PC-9 (cell line): ENCODE measurements at regions not wholly inside any gene's neighbourhood (a gene's known extent, or its start where the extent isn't known, plus 50 kb on each side); places are given as distances from the start of the nearest gene placed in this dataset.

ENCODE experiments used
- BruUV-seq: library from RNA; stranded (reverse); fragments of 400-500 nt; replicated peaks from 2 replicates; lab custom pipeline; 2021; lab: Mats Ljungman, UMichigan
- CTCF ChIA-PET: fragments of 300-600 bp; sonication (Branson Sonifier 250); formaldehyde crosslinking; loops from one replicate; lab custom pipeline; 2022; ENCODE audit warnings: antibody characterized with exemption; lab: Charles Lee
- POLR2A ChIA-PET: fragments of 300-600 bp; sonication (Branson Sonifier 250); formaldehyde crosslinking; loops from one replicate; lab custom pipeline; 2022; ENCODE audit warnings: antibody characterized with exemption; ENCODE audit not compliant: unreplicated experiment; lab: Charles Lee
- DNase-seq, 2 experiments: peaks; one replicate each; pipeline versions ENCODE4 v3.0.0 to v3.0.0-alpha.2; 2015 to 2022; ENCODE audit warnings: mixed read lengths in 1 of 2
- H2AFZ ChIP-seq: fragments of 200-600 bp; sonication (generic); 2 replicates; pipeline ENCODE4 v1.8.1; 2017; ENCODE audit warnings: antibody characterized with exemption
- H3F3A ChIP-seq: fragments of 200-600 bp; sonication (generic); 2 replicates; pipeline ENCODE4 v1.8.1; 2017; ENCODE audit warnings: antibody characterized with exemption, mild to moderate bottlenecking, low read depth; ENCODE audit not compliant: insufficient read depth
- H3K27ac ChIP-seq: fragments of 200-600 bp; sonication (generic); 2 replicates; pipeline ENCODE4 v1.6.1; 2016; ENCODE audit warnings: mixed run types
- H3K27me3 ChIP-seq: fragments of 200-600 bp; sonication (generic); 2 replicates; pipeline ENCODE4 v1.6.1; 2016; ENCODE audit warnings: low read depth, mixed run types; ENCODE audit not compliant: insufficient read depth
- H3K36me3 ChIP-seq: fragments of 200-600 bp; sonication (generic); 2 replicates; pipeline ENCODE4 v1.6.1; 2016; ENCODE audit warnings: low read depth, mixed run types
- H3K4me1 ChIP-seq: fragments of 200-600 bp; sonication (generic); replicated peaks from 2 replicates; pipeline ENCODE4 v1.6.1; 2016; ENCODE audit warnings: mixed run types; ENCODE audit not compliant: insufficient read depth
- H3K4me2 ChIP-seq: fragments of 200-600 bp; sonication (generic); 2 replicates; pipeline ENCODE4 v1.6.1; 2017; ENCODE audit warnings: mixed run types
- H3K4me3 ChIP-seq: fragments of 200-600 bp; sonication (generic); 2 replicates; pipeline ENCODE4 v1.6.1; 2016; ENCODE audit warnings: mixed run types
- H3K79me2 ChIP-seq: fragments of 200-600 bp; sonication (generic); 2 replicates; pipeline ENCODE4 v1.6.1; 2017; ENCODE audit warnings: low read depth, mixed run types
- H3K9me2 ChIP-seq: fragments of 200-600 bp; sonication (generic); 2 replicates; pipeline ENCODE4 v1.8.1; 2017; ENCODE audit warnings: mild to moderate bottlenecking; ENCODE audit not compliant: insufficient read depth
- H3K9me3 ChIP-seq: fragments of 200-600 bp; sonication (generic); 2 replicates; pipeline ENCODE4 v1.8.1; 2016; ENCODE audit warnings: low read depth; ENCODE audit not compliant: insufficient read depth
- H4K20me1 ChIP-seq: fragments of 200-600 bp; sonication (generic); 2 replicates; pipeline ENCODE4 v1.8.1; 2017; ENCODE audit not compliant: insufficient read depth
- EZH2 ChIP-seq: fragments of 200-600 bp; sonication (generic); IDR thresholded peaks from 2 replicates; pipeline ENCODE4 v1.8.0; 2017; ENCODE audit warnings: antibody characterized with exemption, low read depth
- intact Hi-C: fragments of 100-400 bp; cut with micrococcal nuclease; formaldehyde crosslinking; loops from one replicate; pipeline ENCODE4 v1.10.0; 2022; ENCODE audit not compliant: unreplicated experiment
- TF ChIP-seq, protein P1 (sequence below): fragments of 200-600 bp; sonication (generic); conservative IDR thresholded peaks from 2 replicates; pipeline ENCODE4 v1.6.1; 2017; ENCODE audit warnings: mixed run types, antibody characterized with exemption, mild to moderate bottlenecking, moderate library complexity

DNA sequence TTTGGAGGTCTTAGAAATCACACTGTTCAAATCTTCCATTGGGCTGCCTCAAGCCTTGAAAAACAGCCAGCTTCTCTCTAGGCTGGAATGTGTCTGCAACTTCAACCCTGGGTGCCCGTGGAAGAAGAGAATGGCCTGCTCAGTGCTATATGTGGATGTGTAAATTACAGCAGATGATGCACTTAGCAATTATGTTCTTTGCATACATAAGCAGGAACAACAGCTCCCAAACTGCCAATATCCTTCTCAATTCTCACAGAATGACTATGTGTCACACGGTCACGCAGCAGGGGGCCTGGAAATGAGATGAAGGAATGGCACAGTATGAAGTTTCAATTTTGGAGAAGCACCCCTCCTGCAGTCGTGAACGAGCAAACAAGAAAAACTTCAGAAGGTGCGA, 175.2 kb upstream of the SMARCA2 start:
- H4K20me1 ChIP-seq: no peaks in the 10 kb centered on the region
- BruUV-seq: no TSS peak

GRCh38 chr9:1845425-1845824, 169.7 kb upstream of the SMARCA2 start:
- H2AFZ ChIP-seq: no peak overlapping the region
- no peak for DNase-seq
- H3F3A ChIP-seq: no peaks in the 10 kb centered on the region
- H3K4me3 ChIP-seq: no peak overlapping the region
- H3K4me1 ChIP-seq: no peaks in the 10 kb centered on the region
- ChIA-PET CTCF (no interaction called here), POLR2A (no interaction called here)
- H3K9me3 ChIP-seq: no peaks in the 10 kb centered on the region
- intact Hi-C loops: no loop called here
- H3K36me3 ChIP-seq: no peaks in the 10 kb centered on the region
- TF ChIP-seq, protein P1, sequence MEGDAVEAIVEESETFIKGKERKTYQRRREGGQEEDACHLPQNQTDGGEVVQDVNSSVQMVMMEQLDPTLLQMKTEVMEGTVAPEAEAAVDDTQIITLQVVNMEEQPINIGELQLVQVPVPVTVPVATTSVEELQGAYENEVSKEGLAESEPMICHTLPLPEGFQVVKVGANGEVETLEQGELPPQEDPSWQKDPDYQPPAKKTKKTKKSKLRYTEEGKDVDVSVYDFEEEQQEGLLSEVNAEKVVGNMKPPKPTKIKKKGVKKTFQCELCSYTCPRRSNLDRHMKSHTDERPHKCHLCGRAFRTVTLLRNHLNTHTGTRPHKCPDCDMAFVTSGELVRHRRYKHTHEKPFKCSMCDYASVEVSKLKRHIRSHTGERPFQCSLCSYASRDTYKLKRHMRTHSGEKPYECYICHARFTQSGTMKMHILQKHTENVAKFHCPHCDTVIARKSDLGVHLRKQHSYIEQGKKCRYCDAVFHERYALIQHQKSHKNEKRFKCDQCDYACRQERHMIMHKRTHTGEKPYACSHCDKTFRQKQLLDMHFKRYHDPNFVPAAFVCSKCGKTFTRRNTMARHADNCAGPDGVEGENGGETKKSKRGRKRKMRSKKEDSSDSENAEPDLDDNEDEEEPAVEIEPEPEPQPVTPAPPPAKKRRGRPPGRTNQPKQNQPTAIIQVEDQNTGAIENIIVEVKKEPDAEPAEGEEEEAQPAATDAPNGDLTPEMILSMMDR: no peak
- no peak for TF ChIP-seq EZH2
- H3K79me2 ChIP-seq: no peaks in the 10 kb centered on the region
- no peaks in the 10 kb centered on the region for H3K27me3 ChIP-seq
- H3K9me2 ChIP-seq: no peaks in the 10 kb centered on the region
- H3K27ac ChIP-seq: no peak overlapping the region
- no peaks in the 10 kb centered on the region for H4K20me1 ChIP-seq
- no TSS peak for BruUV-seq
- H3K4me2 ChIP-seq: no peak overlapping the region

More for the DNA sequence above, 175.2 kb upstream of the SMARCA2 start:
- Histone ChIP-seq H3K79me2 (no peaks in the 10 kb centered on the region), H3F3A (no peaks in the 10 kb centered on the region), H3K36me3 (no peaks in the 10 kb centered on the region), H2AFZ (no peak overlapping the region), H3K9me2 (no peaks in the 10 kb centered on the region), H3K4me2 (no peak overlapping the region), H3K4me3 (no peak overlapping the region), H3K27me3 (no peaks in the 10 kb centered on the region), H3K4me1 (no peaks in the 10 kb centered on the region), H3K9me3 (no peaks in the 10 kb centered on the region), H3K27ac (no peak overlapping the region)
- TF ChIP-seq, protein P1: no peak
- no peak for TF ChIP-seq EZH2
- intact Hi-C loops: no loop called here
- ChIA-PET CTCF (no interaction called here), POLR2A (no interaction called here)
- no peak for DNase-seq

GRCh38 chr9:1855726-1856125, 159.4 kb upstream of the SMARCA2 start:
- intact Hi-C loops: no loop called here
- ChIA-PET CTCF (no interaction called here), POLR2A (no interaction called here)
- no peak overlapping the region for H3K4me3 ChIP-seq
- H3K36me3 ChIP-seq: no peaks in the 10 kb centered on the region
- H3K27me3 ChIP-seq: no peaks in the 10 kb centered on the region
- no peak overlapping the region for H2AFZ ChIP-seq
- H3K27ac ChIP-seq: no peak overlapping the region
- H3K9me3 ChIP-seq: no peaks in the 10 kb centered on the region
- TF ChIP-seq, protein P1: no peak
- no peak for TF ChIP-seq EZH2
- BruUV-seq: no TSS peak
- no peaks in the 10 kb centered on the region for H3K79me2 ChIP-seq
- H3K4me1 ChIP-seq: no peaks in the 10 kb centered on the region
- H3F3A ChIP-seq: no peaks in the 10 kb centered on the region
- DNase-seq: no peak
- no peaks in the 10 kb centered on the region for H4K20me1 ChIP-seq
- H3K4me2 ChIP-seq: no peak overlapping the region
- H3K9me2 ChIP-seq: no peaks in the 10 kb centered on the region
